ENCODE measurements at regions not wholly inside any gene's neighbourhood (a gene's known extent, or its start where the extent isn't known, plus 50 kb on each side); places are given as distances from the start of the nearest gene placed in this dataset.

GRCh38 chr17:79500745-79501618 lies 109.9 kb downstream of the RBFOX3 start:
- DNase-seq = no peak

- DNase-seq = no peak
These were observed 112.0 kb downstream of the RBFOX3 start for GRCh38 chr17:79498854-79499253.

GRCh38 chr17:79497777-79498348 lies 113.0 kb downstream of the RBFOX3 start:
- no peak for DNase-seq

GRCh38 chr17:79496422-79497005 lies 114.3 kb downstream of the RBFOX3 start:
- DNase-seq = no peak

GRCh38 chr17:79495665-79496064 lies 115.2 kb downstream of the RBFOX3 start:
- DNase-seq = no peak

- DNase-seq = no peak
These were observed 119.8 kb downstream of the RBFOX3 start for GRCh38 chr17:79491006-79491405.

GRCh38 chr17:79490530-79490929 lies 120.3 kb downstream of the RBFOX3 start:
- no peak for DNase-seq

GRCh38 chr17:79487149-79487548 lies 123.7 kb downstream of the RBFOX3 start:
- DNase-seq = no peak

GRCh38 chr17:79485991-79486390 lies 124.9 kb downstream of the RBFOX3 start:
- DNase-seq = no peak

- no peak for DNase-seq
These were observed 125.3 kb downstream of the RBFOX3 start for GRCh38 chr17:79485419-79485985.

GRCh38 chr17:79484600-79485418 lies 126.0 kb downstream of the RBFOX3 start:
- no peak for DNase-seq

- DNase-seq = no peak
These were observed 127.0 kb downstream of the RBFOX3 start for GRCh38 chr17:79483842-79484241.

GRCh38 chr17:79482727-79483521 lies 127.9 kb downstream of the RBFOX3 start:
- DNase-seq = no peak

- no peak for DNase-seq
These were observed 131.0 kb downstream of the RBFOX3 start for GRCh38 chr17:79479876-79480275.

GRCh38 chr17:79478841-79479240 lies 132.0 kb downstream of the RBFOX3 start:
- no peak for DNase-seq

- DNase-seq = no peak
These were observed 132.8 kb downstream of the RBFOX3 start for GRCh38 chr17:79478051-79478461.

- no peak for DNase-seq
These were observed 134.7 kb downstream of the RBFOX3 start for GRCh38 chr17:79476074-79476652.

- no peak for DNase-seq
These were observed 136.9 kb downstream of the RBFOX3 start for GRCh38 chr17:79473876-79474440.

- no peak for DNase-seq
These were observed 137.6 kb downstream of the RBFOX3 start for GRCh38 chr17:79473111-79473875.

GRCh38 chr17:79470754-79471153 lies 140.1 kb downstream of the RBFOX3 start:
- DNase-seq = no peak
